Stimulated activated naive B cell treated with anti-CD40 and anti-IgM and Interleukin-4, amounts not matched to agents 10 μg/mL and 1 μg/mL and 100 μg/mL, for 72 hours (primary cell): ENCODE measurements at regions not wholly inside any gene's neighbourhood (a gene's known extent, or its start where the extent isn't known, plus 50 kb on each side); places are given as distances from the start of the nearest gene placed in this dataset.
"Not testable (repeated sequence)": the region's sequence is repeated elsewhere in the genome, so short reads cannot be mapped to it uniquely, and the experiment has no call there.

Experiments used
- ATAC-seq, 2 donors: fragments of 150-1000 bp; cut with Tn5 transposase; replicated peaks; 2 replicates each; pipeline ENCODE4 v1.10.0; 2021; ENCODE audit warnings: moderate library complexity in 1 of 2
- DNase-seq: peaks from one replicate; pipeline ENCODE4 v3.0.0; 2021
- H3K27ac Mint-ChIP-seq: one replicate; pipeline ENCODE4 v1.8.0; 2022; ENCODE audit warnings: mild to moderate bottlenecking, mixed read lengths
- H3K27me3 Mint-ChIP-seq, 2 donors: one replicate each; pipeline ENCODE4 v1.8.0; 2022; ENCODE audit warnings: mixed read lengths in 2 of 2
- H3K36me3 Mint-ChIP-seq, 2 donors: one replicate each; pipeline ENCODE4 v1.8.0; 2022; ENCODE audit warnings: mixed read lengths in 2 of 2, mild to moderate bottlenecking in 1 of 2
- H3K4me1 Mint-ChIP-seq, 2 donors: one replicate each; pipeline ENCODE4 v1.8.0; 2022; ENCODE audit warnings: mixed read lengths in 2 of 2, mild to moderate bottlenecking in 1 of 2
- H3K4me3 Mint-ChIP-seq, 2 donors: one replicate each; pipeline ENCODE4 v1.8.0; 2022; ENCODE audit warnings: mild to moderate bottlenecking in 2 of 2, mixed read lengths in 2 of 2, moderate library complexity in 1 of 2
- H3K9me3 Mint-ChIP-seq, 2 donors: one replicate each; pipeline ENCODE4 v1.8.0; 2022; ENCODE audit warnings: mixed read lengths in 2 of 2, mild to moderate bottlenecking in 1 of 2

DNA sequence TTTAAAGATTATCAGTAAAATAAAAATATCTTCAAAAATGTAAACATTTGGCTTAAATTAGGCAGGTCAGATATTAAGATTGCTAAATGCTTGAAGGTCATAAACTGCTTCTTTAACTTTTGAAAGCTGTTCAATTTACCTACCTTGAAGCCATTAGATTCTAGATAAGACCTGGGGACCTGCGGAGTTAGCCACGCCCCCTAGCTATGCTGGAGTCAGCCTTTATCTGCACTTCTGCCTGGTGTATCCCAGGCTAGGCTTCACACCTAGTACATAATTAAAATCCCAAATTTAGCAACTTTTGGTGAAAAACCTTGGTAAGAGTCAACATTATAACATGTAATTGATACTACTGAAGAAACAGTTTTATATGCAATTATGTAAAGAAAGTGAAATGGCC is 89.9 kb upstream of the PRSS3 start:
- H3K27me3 Mint-ChIP-seq, result peaks cover 15 to 20% of the 10 kb centered on the region in 2 donors
- not testable (repeated sequence) for H3K36me3 Mint-ChIP-seq, H3K9me3 Mint-ChIP-seq, H3K27ac Mint-ChIP-seq, H3K4me1 Mint-ChIP-seq, DNase-seq, H3K4me3 Mint-ChIP-seq, ATAC-seq

- no peak for ATAC-seq
- H3K4me1 Mint-ChIP-seq, result no peaks in the 10 kb centered on the region
Observed at GRCh38 chr9:33708441-33708840, 86.9 kb upstream of the PRSS3 start.

DNA sequence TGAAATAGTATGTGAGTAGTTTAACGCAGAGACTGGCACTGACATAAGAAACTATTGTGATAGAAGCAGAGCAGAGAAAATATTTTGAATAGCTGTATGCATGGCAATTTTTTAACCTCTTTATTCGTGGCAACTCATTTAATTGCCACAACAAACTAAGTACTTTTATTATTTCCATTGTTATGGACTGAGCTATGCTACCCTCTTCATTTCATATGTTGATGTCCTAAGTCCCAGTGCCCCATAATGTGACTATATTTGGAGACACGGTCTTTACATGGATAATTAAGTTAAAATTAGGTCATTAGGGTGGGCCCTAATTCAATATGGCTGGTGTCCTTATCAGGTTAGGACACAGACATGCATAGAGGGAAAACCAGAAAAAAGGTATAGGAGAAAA is 86.1 kb upstream of the PRSS3 start:
- ATAC-seq (no peak), DNase-seq (no peak)
- H3K9me3 Mint-ChIP-seq, result peaks cover 0 to 4% of the 10 kb centered on the region in 2 donors
- peaks cover 17 to 19% of the 10 kb centered on the region in 2 donors for H3K27me3 Mint-ChIP-seq
- no peak overlapping the region for H3K27ac Mint-ChIP-seq
- H3K4me1 Mint-ChIP-seq, result no peaks in the 10 kb centered on the region
- no peak overlapping the region for H3K4me3 Mint-ChIP-seq
- no peaks in the 10 kb centered on the region for H3K36me3 Mint-ChIP-seq

More at GRCh38 chr9:33708441-33708840, 86.9 kb upstream of the PRSS3 start:
- Mint-ChIP-seq H3K4me3 (no peak overlapping the region), H3K27me3 (peaks cover 19 to 20% of the 10 kb centered on the region in 2 donors), H3K27ac (no peak overlapping the region), H3K36me3 (no peaks in the 10 kb centered on the region), H3K9me3 (peaks cover 0 to 4% of the 10 kb centered on the region in 2 donors)
- DNase-seq, result no peak

- DNase-seq, H3K4me3 Mint-ChIP-seq, H3K27ac Mint-ChIP-seq, H3K36me3 Mint-ChIP-seq, H3K4me1 Mint-ChIP-seq, ATAC-seq, H3K9me3 Mint-ChIP-seq: not testable (repeated sequence)
- H3K27me3 Mint-ChIP-seq, result peaks cover 13 to 17% of the 10 kb centered on the region in 2 donors
Observed at GRCh38 chr9:33711418-33711817, 83.9 kb upstream of the PRSS3 start.

DNA sequence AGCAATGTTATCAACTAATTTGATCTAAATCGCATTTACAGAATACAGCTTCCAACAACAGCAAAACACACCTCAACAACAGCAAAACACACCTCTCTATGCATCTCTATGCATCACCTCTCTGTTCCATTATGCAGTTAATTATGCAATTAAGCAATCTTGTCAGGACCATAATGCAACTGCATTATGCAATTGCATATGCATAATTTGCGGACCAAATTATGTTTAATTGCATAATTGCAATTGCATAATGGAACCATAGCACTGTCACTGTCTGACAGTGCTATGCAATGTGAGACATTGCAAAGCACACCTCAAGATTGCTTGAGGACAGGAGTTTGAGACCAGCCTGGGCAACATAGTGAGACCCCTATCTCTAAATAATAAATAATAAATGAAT is 80.4 kb upstream of the PRSS3 start:
- Mint-ChIP-seq H3K27me3 (peaks cover 16 to 18% of the 10 kb centered on the region in 2 donors), H3K36me3 (no peaks in the 10 kb centered on the region), H3K4me3 (no peak overlapping the region), H3K4me1 (peaks cover 0 to 6% of the 10 kb centered on the region in 2 donors), H3K9me3 (no peaks in the 10 kb centered on the region), H3K27ac (no peak overlapping the region)
- ATAC-seq, result no peak
- no peak for DNase-seq

DNA sequence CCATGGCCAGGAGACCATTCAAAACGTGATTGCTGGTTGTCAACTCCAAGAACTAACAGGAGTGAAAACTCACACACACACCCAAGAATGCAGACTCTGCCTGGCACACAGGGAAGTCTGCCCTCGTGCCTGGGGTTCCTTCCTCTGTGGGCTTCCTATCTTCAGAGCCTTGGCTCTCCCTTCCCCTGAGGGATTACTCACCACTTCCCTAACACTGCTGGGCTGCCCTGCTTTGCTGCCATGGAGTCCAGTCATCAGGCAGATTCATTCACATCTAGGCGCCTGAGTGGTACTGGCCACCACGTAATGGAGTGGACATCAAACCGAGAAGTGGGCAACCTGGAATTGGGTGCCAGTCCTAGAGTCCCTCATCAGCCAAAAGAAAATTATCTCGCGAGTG is 76.4 kb upstream of the PRSS3 start:
- Mint-ChIP-seq H3K36me3 (no peaks in the 10 kb centered on the region), H3K9me3 (no peaks in the 10 kb centered on the region), H3K27ac (peak overlapping the region; percentile 39), H3K4me1 (peaks cover 2 to 6% of the 10 kb centered on the region in 2 donors), H3K27me3 (peaks cover 14 to 22% of the 10 kb centered on the region in 2 donors), H3K4me3 (no peak overlapping the region)
- DNase-seq, result no peak
- ATAC-seq, result no peak

DNA sequence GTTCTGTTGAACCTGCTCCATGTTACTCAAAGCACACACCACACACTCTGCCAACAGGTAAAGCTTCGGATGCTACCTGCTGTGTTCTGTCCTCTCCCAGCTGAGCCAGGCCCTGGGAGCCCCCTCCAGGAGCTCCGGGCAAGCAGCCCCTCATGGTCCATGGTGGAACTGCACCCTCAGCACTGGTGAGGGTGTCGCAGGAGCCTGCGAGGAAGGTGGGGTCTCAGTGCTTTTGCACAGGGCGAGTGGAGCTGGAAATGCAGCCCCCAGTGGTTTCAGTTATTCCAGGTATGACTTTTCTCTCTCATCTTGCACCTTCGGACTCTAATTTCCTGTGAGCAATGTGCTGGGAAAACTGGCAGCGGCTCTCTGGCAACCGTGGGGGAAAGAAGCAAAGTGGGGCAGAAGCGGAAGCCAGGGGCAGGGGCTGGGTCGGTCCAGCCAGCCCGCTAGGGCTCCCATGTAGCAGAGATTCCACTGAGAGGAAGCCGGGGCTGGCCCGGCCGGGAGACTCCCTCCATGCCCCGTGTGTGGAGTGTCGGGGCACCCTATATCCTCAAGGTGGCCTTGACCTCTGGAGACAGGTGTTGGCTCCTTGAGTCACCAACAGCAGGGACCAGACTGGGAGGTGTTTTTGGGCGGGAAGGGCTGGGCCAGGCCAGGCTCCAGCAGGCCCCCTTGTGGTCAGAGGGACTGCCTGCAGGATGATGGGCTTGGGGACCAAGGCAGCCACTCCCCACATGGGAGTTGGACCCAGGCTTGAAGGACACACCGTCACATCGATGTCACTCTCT is 75.6 kb upstream of the PRSS3 start:
- H3K4me1 Mint-ChIP-seq, result peaks cover 2 to 6% of the 10 kb centered on the region in 2 donors
- peaks cover 3 to 5% of the 10 kb centered on the region in 2 donors for H3K9me3 Mint-ChIP-seq
- no peak overlapping the region for H3K27ac Mint-ChIP-seq
- ATAC-seq (peak; percentile 63 to 69), DNase-seq (peak; percentile 10)
- peaks cover 19 to 28% of the 10 kb centered on the region in 2 donors for H3K27me3 Mint-ChIP-seq
- H3K4me3 Mint-ChIP-seq, result peak overlapping the region in 1 of 2 donors; percentile 37
- H3K36me3 Mint-ChIP-seq, result peaks cover 2 to 3% of the 10 kb centered on the region in 2 donors

GRCh38 chr9:33721674-33722358 is 73.5 kb upstream of the PRSS3 start:
- peaks cover 3 to 5% of the 10 kb centered on the region in 2 donors for H3K9me3 Mint-ChIP-seq
- no peak overlapping the region for H3K27ac Mint-ChIP-seq
- peak; percentile 73 to 76 for ATAC-seq
- H3K36me3 Mint-ChIP-seq, result peaks cover 2 to 3% of the 10 kb centered on the region in 2 donors
- H3K4me1 Mint-ChIP-seq, result peaks cover 2 to 6% of the 10 kb centered on the region in 2 donors
- no peak overlapping the region for H3K4me3 Mint-ChIP-seq
- DNase-seq, result peak; percentile 71
- H3K27me3 Mint-ChIP-seq, result peaks cover 25 to 46% of the 10 kb centered on the region in 2 donors

- peaks cover 2 to 6% of the 10 kb centered on the region in 2 donors for H3K4me1 Mint-ChIP-seq
- no peak for DNase-seq
- peaks cover 3 to 5% of the 10 kb centered on the region in 2 donors for H3K9me3 Mint-ChIP-seq
- no peak overlapping the region for H3K4me3 Mint-ChIP-seq
- peak overlapping the region; percentile 56 for H3K27ac Mint-ChIP-seq
- peaks cover 25 to 51% of the 10 kb centered on the region in 2 donors for H3K27me3 Mint-ChIP-seq
- ATAC-seq, result no peak
- H3K36me3 Mint-ChIP-seq, result peaks cover 2 to 3% of the 10 kb centered on the region in 2 donors
Observed at GRCh38 chr9:33722359-33722675, 73.0 kb upstream of the PRSS3 start.

- Mint-ChIP-seq H3K4me3 (no peak overlapping the region), H3K4me1 (no peaks in the 10 kb centered on the region), H3K9me3 (peaks cover 5 to 7% of the 10 kb centered on the region in 2 donors), H3K27me3 (peaks cover 31 to 32% of the 10 kb centered on the region in 2 donors), H3K27ac (no peak overlapping the region), H3K36me3 (peaks cover 2 to 6% of the 10 kb centered on the region in 2 donors)
- ATAC-seq (no peak), DNase-seq (no peak)
Observed at GRCh38 chr9:33728613-33729012, 66.7 kb upstream of the PRSS3 start.

DNA sequence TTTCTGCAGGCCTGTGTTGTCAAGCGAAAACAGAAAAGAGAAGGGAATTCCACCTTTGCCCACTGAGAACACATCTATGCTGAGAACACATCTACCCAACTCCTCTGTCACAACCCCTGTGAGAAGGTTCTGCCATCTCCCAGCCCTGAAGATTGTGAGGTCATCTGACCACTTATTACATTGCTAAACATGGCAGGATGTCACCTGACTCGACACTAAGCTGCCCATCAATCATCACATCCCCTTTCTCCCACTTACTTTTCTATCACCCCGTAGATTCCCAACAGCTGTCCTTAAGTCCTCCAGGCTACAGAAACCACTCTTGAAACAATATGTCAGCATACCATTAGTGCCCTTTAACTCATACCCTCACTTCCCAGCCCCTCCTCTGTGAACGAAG is 64.2 kb upstream of the PRSS3 start:
- DNase-seq, result no peak
- peaks cover 30 to 33% of the 10 kb centered on the region in 2 donors for H3K27me3 Mint-ChIP-seq

GRCh38 chr9:33731625-33732024 is 63.7 kb upstream of the PRSS3 start:
- no peak for ATAC-seq
- DNase-seq, result no peak
- Mint-ChIP-seq H3K4me1 (no peaks in the 10 kb centered on the region), H3K27me3 (peaks cover 33 to 38% of the 10 kb centered on the region in 2 donors), H3K36me3 (peaks cover 0 to 2% of the 10 kb centered on the region in 2 donors), H3K27ac (no peak overlapping the region), H3K9me3 (peaks cover 0 to 4% of the 10 kb centered on the region in 2 donors), H3K4me3 (no peak overlapping the region)

More for the DNA sequence above, 64.2 kb upstream of the PRSS3 start:
- Mint-ChIP-seq H3K9me3 (peaks cover 0 to 4% of the 10 kb centered on the region in 2 donors), H3K27ac (no peak overlapping the region), H3K36me3 (peaks cover 0 to 2% of the 10 kb centered on the region in 2 donors), H3K4me3 (no peak overlapping the region), H3K4me1 (no peaks in the 10 kb centered on the region)
- ATAC-seq, result no peak

DNA sequence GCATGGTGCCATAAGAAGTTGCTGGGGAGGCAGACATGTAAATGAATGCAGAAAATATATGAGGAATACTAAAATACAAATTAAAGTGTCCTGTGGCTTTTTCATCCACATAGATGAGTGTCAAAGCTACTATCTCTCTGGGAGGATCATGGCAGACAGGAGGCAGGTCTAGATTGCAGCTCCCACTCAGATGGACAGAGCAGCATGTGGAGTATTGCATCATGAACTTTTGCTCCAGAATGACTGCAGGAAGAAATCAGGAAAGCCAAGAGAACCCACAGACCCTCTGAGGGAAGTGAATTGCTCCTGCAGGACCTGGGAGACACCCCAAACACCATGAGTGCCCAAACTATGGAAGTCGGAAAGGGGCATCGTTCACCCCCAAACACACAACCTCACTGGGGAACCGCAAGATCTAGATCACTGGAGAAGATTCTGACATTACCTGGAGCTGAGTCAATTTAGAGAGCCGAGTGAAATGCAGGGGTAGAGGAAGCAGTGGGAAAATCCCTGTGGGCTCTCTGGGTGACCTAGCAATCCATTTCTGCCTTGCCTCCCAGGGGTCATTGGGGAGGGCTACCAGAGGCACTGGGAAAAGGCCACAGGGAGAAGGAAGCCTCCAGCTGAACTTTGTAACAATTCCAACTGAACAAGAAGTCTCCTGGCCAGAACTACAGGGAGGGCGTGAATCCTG is 61.0 kb upstream of the PRSS3 start:
- H3K9me3 Mint-ChIP-seq, ATAC-seq, H3K27ac Mint-ChIP-seq: not testable (repeated sequence)

More for the DNA sequence above, 61.0 kb upstream of the PRSS3 start:
- H3K36me3 Mint-ChIP-seq, DNase-seq, H3K4me1 Mint-ChIP-seq, H3K4me3 Mint-ChIP-seq: not testable (repeated sequence)
- H3K27me3 Mint-ChIP-seq, result peaks cover 38 to 46% of the 10 kb centered on the region in 2 donors
